ENCODE measurements at regions not wholly inside any gene's neighbourhood (a gene's known extent, or its start where the extent isn't known, plus 50 kb on each side); places are given as distances from the start of the nearest gene placed in this dataset.

- no peak for DNase-seq (ENCODE audit: low read depth in 2 of 2)
Measured at GRCh38 chr5:92930057-92930456, 651.0 kb downstream of the NR2F1-AS1 start.

GRCh38 chr5:92927291-92927778 lies 653.7 kb downstream of the NR2F1-AS1 start:
- no peak for DNase-seq (ENCODE audit: low read depth in 2 of 2)

GRCh38 chr5:92923885-92924284 lies 657.1 kb downstream of the NR2F1-AS1 start:
- no peak for DNase-seq (ENCODE audit: low read depth in 2 of 2)

- no peak for DNase-seq (ENCODE audit: low read depth in 2 of 2)
Measured at GRCh38 chr5:92922231-92922967, 658.6 kb downstream of the NR2F1-AS1 start.

GRCh38 chr5:92917044-92917443 lies 664.0 kb downstream of the NR2F1-AS1 start:
- no peak for DNase-seq (ENCODE audit: low read depth in 2 of 2)

GRCh38 chr5:92916036-92916435 lies 665.0 kb downstream of the NR2F1-AS1 start:
- peak; percentile 3 to 5 for DNase-seq (ENCODE audit: low read depth in 2 of 2)

- no peak for DNase-seq (ENCODE audit: low read depth in 2 of 2)
Measured at GRCh38 chr5:92912283-92912682, 668.7 kb downstream of the NR2F1-AS1 start.

- no peak for DNase-seq (ENCODE audit: low read depth in 2 of 2)
Measured at GRCh38 chr5:92911851-92912250, 669.2 kb downstream of the NR2F1-AS1 start.

GRCh38 chr5:92911293-92911692 lies 669.7 kb downstream of the NR2F1-AS1 start:
- no peak for DNase-seq (ENCODE audit: low read depth in 2 of 2)

GRCh38 chr5:92909602-92909962 lies 671.4 kb downstream of the NR2F1-AS1 start:
- no peak for DNase-seq (ENCODE audit: low read depth in 2 of 2)

- no peak for DNase-seq (ENCODE audit: low read depth in 2 of 2)
Measured at GRCh38 chr5:92908952-92909601, 671.9 kb downstream of the NR2F1-AS1 start.

GRCh38 chr5:92907938-92908606 lies 672.9 kb downstream of the NR2F1-AS1 start:
- DNase-seq (ENCODE audit: low read depth in 2 of 2): no peak

GRCh38 chr5:92906798-92907376 lies 674.1 kb downstream of the NR2F1-AS1 start:
- DNase-seq (ENCODE audit: low read depth in 2 of 2): no peak

GRCh38 chr5:92904021-92904420 lies 677.0 kb downstream of the NR2F1-AS1 start:
- DNase-seq (ENCODE audit: low read depth in 2 of 2): no peak

GRCh38 chr5:92899611-92900010 lies 681.4 kb downstream of the NR2F1-AS1 start:
- no peak for DNase-seq (ENCODE audit: low read depth in 2 of 2)

- DNase-seq (ENCODE audit: low read depth in 2 of 2): no peak
Measured at GRCh38 chr5:92896722-92897121, 684.3 kb downstream of the NR2F1-AS1 start.

- DNase-seq (ENCODE audit: low read depth in 2 of 2): no peak
Measured at GRCh38 chr5:92890841-92891244, 690.2 kb downstream of the NR2F1-AS1 start.

GRCh38 chr5:92889140-92889539 lies 691.9 kb downstream of the NR2F1-AS1 start:
- no peak for DNase-seq (ENCODE audit: low read depth in 2 of 2)

GRCh38 chr5:92887254-92887653 lies 693.8 kb downstream of the NR2F1-AS1 start:
- no peak for DNase-seq (ENCODE audit: low read depth in 2 of 2)

- DNase-seq (ENCODE audit: low read depth in 2 of 2): no peak
Measured at GRCh38 chr5:92886751-92887150, 694.3 kb downstream of the NR2F1-AS1 start.

GRCh38 chr5:92885950-92886349 lies 695.1 kb downstream of the NR2F1-AS1 start:
- no peak for DNase-seq (ENCODE audit: low read depth in 2 of 2)

GRCh38 chr5:92884469-92884868 lies 696.5 kb downstream of the NR2F1-AS1 start:
- DNase-seq (ENCODE audit: low read depth in 2 of 2): no peak

All from fibroblast of skin of left biceps (primary cell).